ENCODE measurements at regions not wholly inside any gene's neighbourhood (a gene's known extent, or its start where the extent isn't known, plus 50 kb on each side); places are given as distances from the start of the nearest gene placed in this dataset.
"Not testable (repeated sequence)": the region's sequence is repeated elsewhere in the genome, so short reads cannot be mapped to it uniquely, and the experiment has no call there.

DNA sequence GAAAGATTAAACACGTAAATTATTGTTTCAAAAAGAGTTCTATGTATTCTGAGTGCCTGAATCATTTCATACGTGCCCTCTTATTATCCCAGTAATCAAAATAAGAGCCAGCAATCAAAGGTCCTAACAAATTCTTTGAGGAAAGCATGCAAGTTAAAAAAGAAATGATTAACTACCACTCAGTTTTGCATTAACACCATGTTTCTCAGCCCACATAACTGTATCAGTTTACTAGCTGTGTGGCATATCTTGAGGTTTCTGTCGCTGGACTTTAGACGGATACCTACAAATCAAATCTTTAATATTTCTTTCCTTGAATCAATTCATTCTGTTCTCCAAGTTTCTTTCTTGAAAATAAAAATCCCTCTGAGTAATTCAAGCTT is 668.9 kb upstream of the CHAC2 start:
- no peak for DNase-seq

DNA sequence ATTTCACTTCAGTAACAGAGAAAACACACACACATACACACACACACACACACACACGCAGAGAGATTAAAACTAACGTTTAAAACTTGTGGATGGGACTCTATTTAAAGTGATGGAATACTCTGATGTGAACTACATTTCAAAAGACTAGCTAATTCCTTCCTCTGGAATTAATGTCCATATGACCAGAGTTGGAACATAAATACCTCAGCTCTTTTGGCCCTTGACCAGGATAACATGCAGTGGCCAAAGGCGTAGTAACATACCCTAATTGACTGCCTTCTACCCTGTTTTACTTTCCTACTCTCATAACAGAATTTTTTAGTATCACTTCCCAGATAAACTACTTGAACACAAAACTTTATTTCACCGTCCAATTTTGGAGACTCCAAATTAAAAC is 671.3 kb upstream of the CHAC2 start:
- no peak for DNase-seq

DNA sequence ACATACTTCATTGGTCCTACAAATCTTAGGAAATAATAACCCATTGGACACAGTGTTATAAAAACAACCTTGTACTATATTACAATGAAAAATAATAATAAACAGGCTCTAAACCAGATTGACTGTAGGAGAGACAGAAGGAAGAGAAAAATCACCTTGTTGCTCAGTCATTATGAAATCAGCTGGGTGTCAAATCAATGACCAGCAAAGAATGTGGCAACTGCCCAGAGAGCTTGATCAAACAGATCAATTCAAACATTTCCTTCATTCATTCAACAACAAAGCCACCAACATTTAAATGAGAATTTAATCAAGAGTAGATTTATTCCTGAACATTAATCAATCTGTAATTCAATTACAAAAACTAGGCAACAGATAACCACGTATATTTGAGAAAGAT is 671.9 kb upstream of the CHAC2 start:
- DNase-seq: no peak

DNA sequence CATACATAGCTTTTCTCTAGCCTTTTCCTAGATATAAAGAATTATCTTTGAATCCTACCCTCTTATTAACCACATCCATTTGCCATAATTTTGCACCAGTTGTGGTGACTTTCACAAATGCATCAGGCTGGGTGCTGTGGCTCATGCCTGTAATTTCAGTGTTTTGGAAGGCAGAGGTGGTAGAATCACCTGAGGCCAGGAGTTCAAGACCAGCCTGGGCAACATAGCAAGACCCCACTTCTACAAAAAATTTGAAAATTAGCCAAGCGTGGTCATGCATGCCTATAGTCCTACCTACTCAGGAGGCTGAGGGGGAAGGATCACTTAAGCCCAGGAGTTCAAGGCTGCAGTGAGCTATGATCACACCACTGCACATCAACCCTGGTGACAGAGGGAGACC is 672.4 kb upstream of the CHAC2 start:
- no peak for DNase-seq

DNA sequence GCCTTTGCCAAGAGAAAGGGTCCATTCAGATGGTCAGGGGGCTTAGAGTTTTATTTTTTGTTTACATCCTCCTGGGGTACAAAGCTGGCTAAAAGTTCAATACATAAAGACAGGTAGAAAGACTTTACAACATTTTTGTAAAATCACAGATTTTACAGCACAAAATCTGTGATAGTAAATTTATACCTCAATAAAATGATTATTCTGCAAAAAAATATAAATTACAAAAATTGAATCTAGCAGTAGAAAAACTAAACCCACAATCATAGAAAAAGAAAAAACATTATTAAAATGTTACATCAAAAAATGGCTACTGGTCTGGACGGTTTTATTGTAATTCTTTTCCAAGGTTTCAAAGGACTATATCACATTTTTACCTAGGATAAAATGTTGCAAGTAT is 674.2 kb upstream of the CHAC2 start:
- no peak for DNase-seq

DNA sequence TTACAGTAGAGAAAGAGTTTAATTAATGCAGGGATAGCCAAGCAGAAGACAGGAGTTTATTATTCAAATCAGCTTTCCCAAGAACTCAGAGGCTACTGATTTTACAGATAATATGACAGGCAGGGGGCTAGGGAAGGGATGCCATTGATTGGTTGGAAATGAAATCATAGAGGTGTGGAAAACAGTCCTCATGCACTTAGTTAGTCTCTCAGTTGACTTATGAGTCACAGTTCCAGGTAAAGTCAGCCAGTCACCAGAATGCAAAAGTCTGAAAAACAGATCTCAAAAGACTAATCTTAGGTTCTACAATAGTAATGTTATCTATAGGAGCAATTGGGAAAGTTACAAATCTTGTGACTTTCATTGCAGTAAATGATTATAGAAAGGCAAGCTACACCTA is 676.4 kb upstream of the CHAC2 start:
- no peak for DNase-seq

DNA sequence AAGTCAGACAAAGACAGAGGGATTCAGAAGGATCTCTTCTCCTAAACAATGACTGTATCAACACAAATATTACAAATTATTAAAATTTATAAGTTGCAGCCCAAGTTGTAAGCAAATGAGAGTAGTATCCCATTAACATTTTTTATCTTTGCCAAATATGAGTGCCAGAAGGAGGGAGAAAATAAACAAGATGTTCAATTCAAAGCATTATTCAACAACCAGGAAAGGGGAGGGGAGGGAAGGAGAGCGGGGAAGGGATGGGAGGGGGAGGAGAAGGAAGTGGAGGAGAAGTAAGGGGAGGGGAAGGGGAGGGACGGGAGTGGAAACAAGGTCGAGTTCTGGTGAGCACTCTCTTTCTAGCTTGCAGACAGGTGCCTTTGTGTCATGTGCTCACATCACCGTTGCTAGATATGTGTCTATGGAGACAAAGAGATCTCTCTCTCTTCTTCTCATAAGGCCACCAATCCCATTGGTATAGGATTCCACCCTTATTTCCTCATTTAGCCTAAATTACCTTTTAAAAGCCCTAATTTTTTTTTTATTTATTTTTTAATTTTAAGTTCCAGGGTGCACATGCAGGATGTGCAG is 679.6 kb upstream of the CHAC2 start:
- no peak for DNase-seq

DNA sequence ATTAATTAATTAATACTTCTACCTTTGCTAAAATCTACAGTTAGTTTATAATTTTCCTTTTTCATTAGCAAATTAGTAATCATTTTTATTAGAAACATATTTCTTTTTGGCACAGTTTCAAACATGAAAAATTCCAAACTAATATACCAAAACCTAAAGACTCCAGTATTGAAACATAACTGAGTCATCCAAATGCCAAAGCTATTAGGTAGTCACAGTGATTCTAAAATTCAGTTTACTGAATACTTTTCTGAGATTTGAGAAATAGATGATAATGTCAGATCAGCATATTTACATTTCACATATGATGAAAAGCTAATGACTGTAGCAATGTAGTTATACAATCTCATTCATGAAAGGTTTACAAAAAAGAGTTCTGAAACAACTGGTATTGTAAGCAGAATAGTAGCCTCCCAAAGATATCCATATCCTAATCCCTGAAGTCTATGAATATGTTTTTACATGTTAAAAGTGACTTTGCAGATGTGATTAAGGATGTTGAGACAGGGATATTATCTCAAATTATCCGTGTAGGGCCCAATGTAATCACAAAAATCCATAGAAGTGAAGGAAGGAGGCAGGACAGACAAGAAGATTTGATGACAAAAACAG is 680.2 kb upstream of the CHAC2 start:
- DNase-seq: no peak

DNA sequence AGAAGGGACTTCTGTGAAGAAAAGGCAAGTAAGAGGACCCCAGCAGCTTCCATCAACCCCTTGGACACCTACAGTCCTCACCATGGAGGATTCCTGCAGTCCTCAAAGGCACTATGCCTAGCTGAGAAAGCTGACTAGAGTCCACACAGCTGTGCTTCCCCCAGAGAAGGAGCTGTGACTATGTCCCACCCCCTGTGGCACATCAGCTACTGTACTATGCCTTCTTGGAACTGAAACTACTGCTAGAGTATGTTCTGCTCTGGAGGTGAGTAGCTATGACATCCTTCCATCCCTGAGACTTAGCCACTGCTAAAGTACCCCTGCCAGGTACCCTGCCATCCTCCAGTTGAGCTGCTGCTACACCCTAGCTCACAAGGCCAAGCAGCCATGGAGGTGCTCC is 690.2 kb upstream of the CHAC2 start:
- DNase-seq: no peak

DNA sequence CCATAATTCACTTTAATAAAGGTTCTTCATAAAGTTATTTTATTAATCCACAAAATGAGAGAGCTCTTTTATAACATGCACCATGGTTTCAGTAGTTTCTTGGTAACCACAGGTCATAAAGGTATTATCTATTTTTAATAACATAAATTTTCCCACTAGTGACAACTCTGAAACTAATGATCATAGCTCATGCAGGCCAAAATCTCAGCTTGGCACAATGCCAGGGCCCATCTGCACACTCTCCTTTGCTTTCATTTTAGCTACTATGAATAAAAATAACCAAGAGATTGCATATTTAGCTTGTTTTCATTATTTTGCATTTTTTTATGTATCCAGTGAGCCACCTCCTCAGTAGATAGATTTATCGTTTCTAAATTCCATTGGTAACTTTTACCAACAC is 691.8 kb upstream of the CHAC2 start:
- DNase-seq: no peak

DNA sequence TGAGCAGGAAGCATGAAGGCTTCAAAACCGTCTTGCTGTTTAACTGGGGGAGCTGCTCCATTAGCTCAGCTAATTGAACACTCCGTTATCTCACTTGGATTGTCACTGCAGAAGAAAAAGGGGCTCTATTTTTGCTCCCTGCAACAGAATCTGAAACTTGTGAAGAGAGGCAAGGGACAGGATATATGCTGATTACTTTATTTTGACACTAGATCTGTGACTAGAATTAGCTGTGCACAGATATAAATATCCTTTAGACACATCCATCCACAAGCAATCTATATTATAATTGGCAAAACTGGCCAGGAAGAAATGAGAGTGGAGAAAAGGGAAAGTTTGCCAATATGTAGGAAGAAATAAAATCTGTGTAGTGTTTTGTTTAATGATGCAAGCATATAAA is 700.1 kb upstream of the CHAC2 start:
- no peak for DNase-seq

DNA sequence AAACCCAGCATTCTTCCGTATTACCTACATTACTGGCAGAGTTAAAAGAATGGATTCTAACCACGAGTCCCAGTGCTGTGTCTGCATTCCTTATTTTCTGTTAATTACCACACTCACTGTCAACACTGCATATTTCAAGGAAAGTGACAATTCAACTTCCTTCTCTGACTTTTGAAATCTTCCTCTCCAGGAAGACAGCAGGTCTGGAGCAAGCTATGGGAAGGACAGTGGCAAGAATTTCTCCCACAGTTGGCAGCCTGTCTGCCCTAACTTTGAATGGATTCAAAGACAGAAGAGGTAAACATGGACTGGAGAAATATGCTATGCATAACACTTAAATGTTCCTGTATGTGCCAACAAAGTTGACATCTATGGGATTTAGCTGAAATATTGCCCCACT is 700.5 kb upstream of the CHAC2 start:
- DNase-seq: no peak

DNA sequence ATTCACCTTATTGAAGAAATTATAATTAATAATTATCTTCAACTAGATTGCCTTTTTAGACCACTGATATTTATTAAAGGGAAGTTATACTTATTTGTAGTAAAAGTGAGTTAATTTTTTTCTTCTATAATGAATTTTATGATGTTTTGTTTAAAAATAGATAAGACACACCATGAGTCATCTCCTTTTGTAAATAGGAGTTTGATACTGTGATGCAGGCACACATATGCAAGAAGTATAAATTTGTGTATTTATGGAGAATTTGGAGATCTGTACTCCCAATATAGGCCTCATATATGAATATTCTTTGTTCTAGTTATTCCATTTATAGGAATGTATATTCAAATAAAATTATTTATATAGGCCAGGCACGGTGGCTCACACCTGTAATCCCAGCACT is 703.5 kb upstream of the CHAC2 start:
- DNase-seq: no peak

DNA sequence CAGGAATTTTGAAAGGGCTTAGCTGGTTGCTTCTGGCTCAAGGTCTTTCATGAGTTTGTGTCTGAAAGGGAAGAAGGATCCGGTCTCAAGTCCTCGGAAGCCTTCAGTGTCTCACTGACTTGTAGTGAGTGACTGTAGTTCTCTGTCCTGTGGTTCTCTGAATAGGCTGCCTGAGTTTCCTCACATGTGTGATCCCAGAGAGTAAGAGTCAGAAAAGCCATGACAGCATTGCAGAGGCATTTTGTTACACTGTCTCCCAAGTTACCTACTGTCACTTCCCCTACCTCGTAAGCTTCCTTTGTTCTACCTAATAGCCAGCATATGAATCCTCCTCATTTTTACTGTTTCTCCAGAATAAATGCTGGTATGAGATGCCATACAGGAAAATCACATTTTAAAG is 709.1 kb upstream of the CHAC2 start:
- no peak for DNase-seq

DNA sequence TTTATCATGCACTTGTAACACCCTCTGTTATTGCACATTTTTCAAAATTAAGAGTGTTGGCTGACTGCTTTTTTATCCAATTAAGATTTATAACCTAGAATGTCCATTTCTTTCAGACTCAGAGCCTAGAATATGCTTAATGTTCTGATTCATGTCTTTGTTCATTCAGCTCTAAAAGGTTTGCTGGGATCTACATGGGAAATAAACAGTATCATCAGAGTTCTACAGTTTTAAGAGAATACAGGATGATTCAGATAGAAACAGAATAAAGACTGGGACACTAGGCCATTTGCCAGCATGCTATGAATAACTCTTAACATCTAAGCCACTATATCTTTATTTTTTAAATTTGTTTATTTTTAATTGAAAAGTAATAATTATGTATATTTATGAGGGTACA is 713.7 kb upstream of the CHAC2 start:
- no peak for DNase-seq

DNA sequence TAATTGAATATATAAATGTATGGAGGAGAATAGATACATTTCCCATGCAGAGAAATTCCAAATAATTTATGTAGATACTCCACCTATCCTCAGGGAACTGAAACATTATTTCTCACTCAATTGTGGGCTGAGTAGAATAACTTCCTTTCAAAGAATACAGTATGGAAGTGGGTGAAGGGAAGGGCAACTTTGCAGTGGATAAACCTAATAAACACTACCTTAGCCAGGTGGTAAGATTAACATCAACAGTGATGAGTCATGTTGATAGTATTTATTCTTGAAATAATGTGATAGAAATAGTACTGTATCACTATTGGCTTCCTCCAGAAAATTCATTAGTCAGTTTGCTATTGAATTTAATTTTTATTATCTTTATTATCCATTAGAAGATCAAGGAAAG is 716.4 kb upstream of the CHAC2 start:
- no peak for DNase-seq

DNA sequence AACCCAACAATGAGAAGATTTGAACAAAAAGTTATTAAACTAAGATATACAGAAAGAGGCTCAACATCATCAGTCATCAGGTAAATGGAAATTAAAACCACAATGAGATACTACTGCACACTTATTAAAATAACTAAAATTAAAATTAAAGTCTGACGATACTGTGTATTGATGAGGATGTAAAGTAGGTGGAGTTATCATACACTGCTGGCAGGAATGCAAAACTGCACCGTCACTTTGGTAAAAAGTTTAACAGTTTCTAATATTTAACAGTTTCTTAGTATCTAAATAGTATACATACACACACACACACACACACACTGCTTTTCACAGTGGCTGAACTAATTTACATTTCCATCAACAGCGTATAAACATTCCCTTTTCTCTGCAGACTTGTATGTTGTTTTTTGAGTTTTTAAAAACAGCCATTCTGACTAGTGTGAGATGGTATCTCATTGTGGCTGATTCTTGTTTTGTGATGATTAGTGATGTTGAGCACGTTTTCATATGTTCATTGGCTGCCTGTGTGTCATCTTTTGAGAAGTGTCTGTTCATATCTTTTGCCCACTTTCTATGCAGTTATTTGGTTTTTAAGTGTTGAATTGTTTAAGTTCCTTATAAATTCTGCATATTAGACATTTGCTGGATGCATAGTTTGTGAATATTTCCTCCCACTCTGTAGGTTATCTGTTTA is 726.9 kb upstream of the CHAC2 start:
- DNase-seq: no peak

DNA sequence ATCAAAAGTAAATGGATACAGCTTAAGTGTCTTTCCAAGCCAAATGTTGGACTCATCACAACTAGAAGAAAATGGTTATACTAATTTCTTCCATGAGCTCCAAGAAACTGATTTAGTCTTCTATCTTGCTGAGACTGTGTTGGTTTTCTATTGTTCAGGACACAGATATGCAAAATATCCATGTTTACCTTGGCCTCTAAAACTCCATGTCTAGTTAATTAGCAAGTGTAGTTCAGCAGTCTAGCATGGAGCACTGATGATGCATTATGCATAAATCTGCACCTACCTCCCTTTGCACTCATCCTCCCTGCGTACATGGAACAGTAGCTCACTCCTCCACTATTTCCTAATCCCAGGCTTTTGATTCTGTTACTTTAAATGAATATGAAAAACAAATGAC is 731.4 kb upstream of the CHAC2 start:
- no peak for DNase-seq

DNA sequence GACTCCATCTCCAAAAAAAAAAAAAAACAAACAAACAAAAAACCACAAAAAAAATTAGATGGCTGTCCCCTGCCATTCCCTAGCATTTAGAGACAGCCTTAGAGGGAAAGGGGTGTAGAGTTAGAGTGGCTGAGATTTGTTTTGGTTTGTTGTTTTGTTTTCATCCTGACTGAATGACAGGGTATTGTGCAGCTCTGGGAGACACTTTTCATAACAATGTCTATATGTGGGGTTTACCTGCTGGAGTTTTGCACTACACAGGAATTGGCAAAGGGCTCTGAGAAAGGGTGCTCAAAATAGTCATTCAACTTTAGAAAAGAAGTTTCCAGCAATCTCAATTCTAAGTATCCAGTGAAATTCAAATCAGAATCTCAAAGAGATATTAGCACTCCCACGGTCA is 732.5 kb upstream of the CHAC2 start:
- DNase-seq: no peak

DNA sequence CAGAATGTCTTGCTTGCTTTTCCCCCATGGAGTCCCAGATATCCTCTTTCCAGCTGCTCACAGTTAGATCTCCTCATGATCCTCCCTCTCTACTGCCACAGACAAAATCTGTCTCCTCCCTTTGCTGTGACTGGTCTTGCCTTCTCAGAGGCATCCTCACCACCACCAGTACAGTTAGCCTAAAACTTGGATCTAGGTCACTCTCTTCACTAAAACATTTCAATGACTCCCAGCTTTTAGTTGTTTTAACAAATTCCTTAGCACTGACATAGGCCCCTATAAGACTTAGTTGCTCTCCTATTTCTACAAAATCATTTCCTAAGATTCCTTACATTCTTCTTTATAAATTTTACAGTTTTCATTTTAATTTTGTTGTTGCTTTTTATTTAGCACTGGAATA is 734.2 kb upstream of the CHAC2 start:
- no peak for DNase-seq

DNA sequence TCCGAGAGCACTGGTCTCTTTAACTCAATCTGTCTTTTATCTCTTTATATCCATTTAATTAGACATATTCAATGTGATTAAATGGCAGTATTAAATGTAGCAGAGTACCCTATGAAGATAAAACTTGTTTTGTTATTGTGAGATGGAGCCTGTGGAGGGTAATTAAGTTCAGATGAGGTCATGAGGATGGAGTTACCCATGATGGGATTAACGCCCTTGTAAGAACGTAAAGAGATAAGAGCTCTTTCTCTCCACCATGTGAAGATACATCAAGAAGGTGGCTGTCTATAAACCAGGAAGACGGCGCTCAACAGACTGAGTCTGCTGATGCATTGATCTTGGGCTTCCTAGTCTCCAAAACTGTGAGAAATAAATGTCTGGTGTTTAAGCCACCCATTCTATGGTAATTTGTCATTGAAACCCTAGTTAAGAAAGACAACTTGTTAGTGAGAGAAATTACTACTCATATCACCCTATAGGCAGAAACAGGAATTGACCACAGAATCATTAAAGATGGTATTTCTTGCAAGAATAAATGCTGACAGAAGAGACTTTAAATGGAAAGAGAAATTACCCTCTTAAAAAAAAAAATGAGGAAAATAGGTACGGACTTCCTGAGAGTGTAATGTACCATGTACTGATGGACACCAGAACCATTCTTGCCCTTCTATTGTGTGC is 738.7 kb upstream of the CHAC2 start:
- no peak for DNase-seq

DNA sequence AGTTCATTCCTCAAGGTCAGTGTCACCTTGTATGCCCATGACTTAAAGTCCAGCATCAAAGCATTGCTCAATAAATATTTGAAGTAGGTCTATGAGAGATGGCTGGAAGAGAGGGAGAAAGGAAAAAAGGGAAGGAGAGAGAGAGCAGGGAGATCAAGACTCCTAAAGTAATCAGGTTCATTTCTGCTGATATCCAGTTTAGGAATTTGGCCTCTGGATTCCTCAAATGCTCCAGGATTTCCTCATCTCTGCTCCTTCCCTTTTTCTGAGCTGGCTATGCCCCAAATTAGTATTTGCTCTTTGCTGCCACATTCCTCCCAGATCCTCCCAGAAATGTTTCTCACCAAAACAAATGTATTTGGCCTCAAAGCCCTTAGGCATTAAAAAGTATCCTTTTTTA is 739.4 kb upstream of the CHAC2 start:
- DNase-seq: no peak

DNA sequence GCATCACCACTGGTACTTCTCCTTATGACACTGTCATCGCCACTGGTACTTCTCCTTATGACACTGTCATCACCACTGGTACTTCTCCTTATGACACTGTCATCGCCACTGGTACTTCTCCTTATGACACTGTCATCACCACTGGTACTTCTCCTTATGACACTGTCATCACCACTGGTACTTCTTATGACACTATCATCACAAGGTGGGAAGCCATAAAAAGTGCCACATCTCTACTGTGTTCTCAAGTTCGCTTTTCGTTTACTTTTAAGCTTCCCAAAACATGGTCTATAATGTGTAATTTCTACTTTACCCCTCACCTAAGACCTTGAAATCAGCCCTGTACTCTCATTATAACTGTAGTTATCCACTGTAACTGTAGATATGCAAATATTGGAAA is 745.4 kb upstream of the CHAC2 start:
- DNase-seq: not testable (repeated sequence)

DNA sequence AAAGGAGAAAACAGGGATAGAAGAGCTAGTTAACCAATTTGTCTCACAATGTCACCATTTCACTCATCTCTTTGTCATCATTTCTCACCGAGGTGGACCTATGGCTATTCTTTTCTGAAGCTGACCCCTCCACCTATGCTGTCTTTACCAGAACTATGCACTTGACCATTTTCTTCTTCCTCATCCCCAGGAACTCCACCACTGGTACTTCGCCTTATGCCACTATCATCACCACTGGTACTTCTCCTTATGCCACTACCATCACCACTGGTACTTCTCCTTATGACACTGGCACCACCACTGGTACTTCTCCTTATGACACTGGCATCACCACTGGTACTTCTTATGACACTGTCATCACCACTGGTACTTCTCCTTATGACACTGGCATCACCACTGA is 745.8 kb upstream of the CHAC2 start:
- no peak for DNase-seq

Measured in suppressor macrophage treated with lipopolysaccharide for 4 hours (primary cell).